ENCODE measurements at regions not wholly inside any gene's neighbourhood (a gene's known extent, or its start where the extent isn't known, plus 50 kb on each side); places are given as distances from the start of the nearest gene placed in this dataset.

DNA sequence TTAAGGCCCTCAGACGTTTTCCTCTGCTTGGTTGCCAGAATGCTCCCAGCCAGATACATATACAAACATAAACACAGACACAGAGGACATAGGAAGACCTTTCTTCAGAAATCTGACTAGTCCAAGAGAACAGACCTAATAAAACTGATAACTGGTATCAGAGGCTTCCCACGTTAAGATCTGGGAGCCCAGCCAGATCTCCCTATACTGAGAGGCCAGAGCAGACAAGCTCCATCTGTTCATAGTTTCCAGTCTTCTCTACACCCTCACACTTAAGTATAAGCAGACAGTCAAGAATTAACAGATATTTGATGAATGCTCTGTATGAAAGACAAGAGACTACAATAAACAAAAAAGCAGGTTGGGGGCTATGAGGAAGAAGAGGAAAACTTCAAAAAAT is 240.5 kb upstream of the CHAC2 start:
- TF ChIP-seq POLR2AphosphoS5 (IDR thresholded peaks at IDR 0.05; ENCODE audit: low read depth, low read length) = no peak
- no peak for TF ChIP-seq SIN3A (IDR thresholded peaks at IDR 0.05; ENCODE audit: borderline replicate concordance, insufficient read depth, low read length)
- TF ChIP-seq REST (IDR thresholded peaks at IDR 0.05; ENCODE audit: insufficient read depth in 1 of 2, low read depth in 2 of 2, low read length in 2 of 2) = no peak
- TF ChIP-seq TAF1 (IDR thresholded peaks at IDR 0.05; ENCODE audit: borderline replicate concordance, insufficient read depth, low read length) = no peak
- TF ChIP-seq FOXP2 (optimal IDR thresholded peaks at IDR 0.05; ENCODE audit: borderline replicate concordance, extremely low read depth, extremely low read length, insufficient read depth) = no peak

- TF ChIP-seq REST (IDR thresholded peaks at IDR 0.05; ENCODE audit: insufficient read depth in 1 of 2, low read depth in 2 of 2, low read length in 2 of 2) (no peak), SIN3A (IDR thresholded peaks at IDR 0.05; ENCODE audit: borderline replicate concordance, insufficient read depth, low read length) (no peak), POLR2AphosphoS5 (IDR thresholded peaks at IDR 0.05; ENCODE audit: low read depth, low read length) (no peak), TAF1 (IDR thresholded peaks at IDR 0.05; ENCODE audit: borderline replicate concordance, insufficient read depth, low read length) (no peak)
Observed at GRCh38 chr2:53519918-53520841, 247.4 kb upstream of the CHAC2 start.

DNA sequence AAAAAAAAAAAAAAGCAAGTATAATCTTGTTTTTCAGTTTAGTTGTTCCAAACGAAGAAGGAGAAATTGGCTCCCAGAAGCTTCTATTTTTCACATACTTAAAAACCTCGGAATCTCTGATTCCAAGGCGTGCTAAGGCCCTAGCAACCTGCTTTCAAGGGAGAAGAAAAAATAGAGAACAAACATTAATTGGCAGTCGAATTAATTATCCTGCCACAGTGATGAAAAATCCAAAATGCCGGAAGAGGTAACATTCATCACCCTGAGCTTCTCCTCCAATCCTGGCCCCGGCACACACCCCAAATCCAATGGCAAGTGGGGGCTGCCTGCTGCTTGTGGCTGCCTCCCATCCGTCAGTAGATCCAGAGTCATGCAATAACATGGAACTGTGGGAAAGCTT is 250.2 kb upstream of the CHAC2 start:
- TF ChIP-seq REST (IDR thresholded peaks at IDR 0.05; ENCODE audit: insufficient read depth in 1 of 2, low read depth in 2 of 2, low read length in 2 of 2) (no peak), POLR2AphosphoS5 (IDR thresholded peaks at IDR 0.05; ENCODE audit: low read depth, low read length) (no peak), TAF1 (IDR thresholded peaks at IDR 0.05; ENCODE audit: borderline replicate concordance, insufficient read depth, low read length) (no peak), SIN3A (IDR thresholded peaks at IDR 0.05; ENCODE audit: borderline replicate concordance, insufficient read depth, low read length) (no peak), FOXP2 (optimal IDR thresholded peaks at IDR 0.05; ENCODE audit: borderline replicate concordance, extremely low read depth, extremely low read length, insufficient read depth) (no peak)

GRCh38 chr2:53516650-53517049 is 251.0 kb upstream of the CHAC2 start:
- TF ChIP-seq FOXP2 (optimal IDR thresholded peaks at IDR 0.05; ENCODE audit: borderline replicate concordance, extremely low read depth, extremely low read length, insufficient read depth) (no peak), SIN3A (IDR thresholded peaks at IDR 0.05; ENCODE audit: borderline replicate concordance, insufficient read depth, low read length) (no peak), REST (IDR thresholded peaks at IDR 0.05; ENCODE audit: insufficient read depth in 1 of 2, low read depth in 2 of 2, low read length in 2 of 2) (no peak), TAF1 (IDR thresholded peaks at IDR 0.05; ENCODE audit: borderline replicate concordance, insufficient read depth, low read length) (no peak), POLR2AphosphoS5 (IDR thresholded peaks at IDR 0.05; ENCODE audit: low read depth, low read length) (no peak)

Data from PFSK-1 (cell line).